Suprapubic skin (tissue), 4 donors: ENCODE measurements at regions not wholly inside any gene's neighbourhood (a gene's known extent, or its start where the extent isn't known, plus 50 kb on each side); places are given as distances from the start of the nearest gene placed in this dataset.

Experiments used
- DNase-seq, 2 donors: peaks; one replicate each; pipeline ENCODE4 v3.0.0-alpha.2; 2019; ENCODE audit warnings: low spot score in 2 of 2
- H3K27ac ChIP-seq: fragments of 200-600 bp; sonication (generic); one replicate; pipeline ENCODE4 v1.5.1; 2019
- H3K27me3 ChIP-seq: fragments of 200-600 bp; sonication (generic); one replicate; pipeline ENCODE4 v1.5.1; 2019
- H3K36me3 ChIP-seq: fragments of 200-600 bp; sonication (generic); one replicate; pipeline ENCODE4 v1.5.1; 2019
- H3K4me1 ChIP-seq: fragments of 200-600 bp; sonication (generic); one replicate; pipeline ENCODE4 v1.5.1; 2019
- H3K4me3 ChIP-seq: fragments of 200-600 bp; sonication (generic); one replicate; pipeline ENCODE4 v1.5.1; 2019; ENCODE audit warnings: mild to moderate bottlenecking
- H3K9me3 ChIP-seq: fragments of 200-600 bp; sonication (generic); one replicate; pipeline ENCODE4 v1.5.1; 2019
- CTCF ChIP-seq, 2 donors: fragments of 200-600 bp in 1 of 2; fragments of 450-650 bp in 1 of 2; sonication (generic) in 1 of 2; IDR thresholded peaks; one replicate each; pipeline ENCODE4 v1.5.1; 2016 to 2019; ENCODE audit warnings: antibody characterized with exemption in 2 of 2, mild to moderate bottlenecking in 1 of 2, moderate library complexity in 1 of 2
- EP300 ChIP-seq: sonication (generic); formaldehyde crosslinking; IDR thresholded peaks from one replicate; pipeline ENCODE4 v1.6.1; 2017; ENCODE audit warnings: antibody characterized with exemption
- POLR2A ChIP-seq, 2 donors: fragments of 450-650 bp; IDR thresholded peaks; one replicate each; pipeline ENCODE4 v1.6.1; 2017; ENCODE audit warnings: antibody characterized with exemption in 2 of 2, mild to moderate bottlenecking in 2 of 2, moderate library complexity in 2 of 2
- POLR2AphosphoS5 ChIP-seq, 3 donors: sonication (generic); formaldehyde crosslinking; IDR thresholded peaks; one replicate each; pipeline ENCODE4 v1.6.1; 2017; ENCODE audit warnings: antibody characterized with exemption in 3 of 3
- WGBS: methylation state at CpG from one replicate; pipeline ENCODE4 v1.1.5; 2018; 5-methylcytosine and 5-hydroxymethylcytosine counted together

GRCh38 chr2:7977981-7978380 is 703.9 kb upstream of the ID2 start:
- H3K4me1 ChIP-seq = peaks cover 3% of the 10 kb centered on the region
- WGBS = 68% methylated on average over 8 of the region's 8 CpGs
- DNase-seq = no peak
- H3K4me3 ChIP-seq = no peak overlapping the region
- no peak for TF ChIP-seq POLR2AphosphoS5 (IDR thresholded peaks at IDR 0.05)
- no peak for TF ChIP-seq POLR2A (IDR thresholded peaks at IDR 0.05)
- no peak for TF ChIP-seq EP300
- TF ChIP-seq CTCF (IDR thresholded peaks at IDR 0.05) = no peak
- no peaks in the 10 kb centered on the region for H3K36me3 ChIP-seq
- no peak overlapping the region for H3K27ac ChIP-seq
- H3K27me3 ChIP-seq = no peaks in the 10 kb centered on the region
- peaks cover 6% of the 10 kb centered on the region for H3K9me3 ChIP-seq

GRCh38 chr2:7982054-7982453 is 699.8 kb upstream of the ID2 start:
- 96% methylated on average over 1 of the region's 1 CpG for WGBS
- no peak for DNase-seq
- no peak overlapping the region for H3K4me3 ChIP-seq
- no peaks in the 10 kb centered on the region for H3K36me3 ChIP-seq
- peaks cover 6% of the 10 kb centered on the region for H3K9me3 ChIP-seq
- peaks cover 8% of the 10 kb centered on the region for H3K4me1 ChIP-seq
- H3K27ac ChIP-seq = no peak overlapping the region
- TF ChIP-seq EP300 = no peak
- no peak for TF ChIP-seq POLR2A (IDR thresholded peaks at IDR 0.05)
- no peak for TF ChIP-seq POLR2AphosphoS5 (IDR thresholded peaks at IDR 0.05)
- TF ChIP-seq CTCF (IDR thresholded peaks at IDR 0.05) = no peak
- H3K27me3 ChIP-seq = no peaks in the 10 kb centered on the region

GRCh38 chr2:7983451-7983850 is 698.4 kb upstream of the ID2 start:
- H3K4me1 ChIP-seq = peaks cover 12% of the 10 kb centered on the region
- H3K9me3 ChIP-seq = peaks cover 6% of the 10 kb centered on the region
- H3K27me3 ChIP-seq = no peaks in the 10 kb centered on the region
- H3K27ac ChIP-seq = no peak overlapping the region
- DNase-seq = no peak
- 91% methylated on average over 4 of the region's 4 CpGs for WGBS
- H3K4me3 ChIP-seq = no peak overlapping the region
- no peaks in the 10 kb centered on the region for H3K36me3 ChIP-seq
- TF ChIP-seq CTCF (IDR thresholded peaks at IDR 0.05) (no peak), POLR2A (IDR thresholded peaks at IDR 0.05) (no peak)

GRCh38 chr2:7983912-7984311 is 697.9 kb upstream of the ID2 start:
- Histone ChIP-seq H3K4me3 (no peak overlapping the region), H3K36me3 (no peaks in the 10 kb centered on the region), H3K4me1 (peaks cover 12% of the 10 kb centered on the region), H3K27me3 (no peaks in the 10 kb centered on the region), H3K27ac (no peak overlapping the region), H3K9me3 (peaks cover 6% of the 10 kb centered on the region)
- TF ChIP-seq POLR2AphosphoS5 (IDR thresholded peaks at IDR 0.05) (no peak), CTCF (IDR thresholded peaks at IDR 0.05) (no peak), POLR2A (IDR thresholded peaks at IDR 0.05) (no peak), EP300 (no peak)
- DNase-seq = no peak
- WGBS = 93% methylated on average over 2 of the region's 2 CpGs

- 79% methylated on average over 9 of the region's 9 CpGs for WGBS
- no peak for DNase-seq
- no peak for TF ChIP-seq POLR2A (IDR thresholded peaks at IDR 0.05)
- no peak for TF ChIP-seq POLR2AphosphoS5 (IDR thresholded peaks at IDR 0.05)
- no peak for TF ChIP-seq CTCF (IDR thresholded peaks at IDR 0.05)
- TF ChIP-seq EP300 = no peak
These were observed 697.0 kb upstream of the ID2 start for GRCh38 chr2:7984693-7985353.

More at GRCh38 chr2:7984693-7985353, 697.0 kb upstream of the ID2 start:
- Histone ChIP-seq H3K4me1 (peaks cover 12% of the 10 kb centered on the region), H3K36me3 (no peaks in the 10 kb centered on the region), H3K4me3 (no peak overlapping the region), H3K27me3 (no peaks in the 10 kb centered on the region), H3K9me3 (peaks cover 6% of the 10 kb centered on the region), H3K27ac (no peak overlapping the region)
